ENCODE measurements at regions not wholly inside any gene's neighbourhood (a gene's known extent, or its start where the extent isn't known, plus 50 kb on each side); places are given as distances from the start of the nearest gene placed in this dataset.

DNA sequence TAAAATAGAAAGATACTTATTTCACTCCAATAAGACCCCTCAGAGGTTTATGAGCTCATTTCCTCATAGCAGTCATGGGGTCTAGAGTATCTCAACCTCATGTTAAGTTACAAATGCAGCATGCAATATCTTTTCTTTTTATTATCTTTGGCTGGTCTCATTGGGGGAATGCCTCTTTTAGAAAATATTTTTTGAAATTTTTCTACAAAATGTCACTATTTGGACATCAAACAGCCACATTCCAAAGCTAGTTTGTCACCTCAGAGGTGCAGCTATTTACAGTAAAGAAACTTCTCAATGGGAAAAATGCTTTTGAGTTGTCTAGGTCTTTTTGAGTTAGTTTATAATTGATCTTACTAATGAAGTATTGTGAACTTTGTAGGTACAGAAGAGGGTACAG, 370.7 kb upstream of the LRATD1 start:
- TF ChIP-seq, protein P1, sequence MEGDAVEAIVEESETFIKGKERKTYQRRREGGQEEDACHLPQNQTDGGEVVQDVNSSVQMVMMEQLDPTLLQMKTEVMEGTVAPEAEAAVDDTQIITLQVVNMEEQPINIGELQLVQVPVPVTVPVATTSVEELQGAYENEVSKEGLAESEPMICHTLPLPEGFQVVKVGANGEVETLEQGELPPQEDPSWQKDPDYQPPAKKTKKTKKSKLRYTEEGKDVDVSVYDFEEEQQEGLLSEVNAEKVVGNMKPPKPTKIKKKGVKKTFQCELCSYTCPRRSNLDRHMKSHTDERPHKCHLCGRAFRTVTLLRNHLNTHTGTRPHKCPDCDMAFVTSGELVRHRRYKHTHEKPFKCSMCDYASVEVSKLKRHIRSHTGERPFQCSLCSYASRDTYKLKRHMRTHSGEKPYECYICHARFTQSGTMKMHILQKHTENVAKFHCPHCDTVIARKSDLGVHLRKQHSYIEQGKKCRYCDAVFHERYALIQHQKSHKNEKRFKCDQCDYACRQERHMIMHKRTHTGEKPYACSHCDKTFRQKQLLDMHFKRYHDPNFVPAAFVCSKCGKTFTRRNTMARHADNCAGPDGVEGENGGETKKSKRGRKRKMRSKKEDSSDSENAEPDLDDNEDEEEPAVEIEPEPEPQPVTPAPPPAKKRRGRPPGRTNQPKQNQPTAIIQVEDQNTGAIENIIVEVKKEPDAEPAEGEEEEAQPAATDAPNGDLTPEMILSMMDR (IDR thresholded peaks at IDR 0.05) = no peak
- TF ChIP-seq POLR2A (IDR thresholded peaks at IDR 0.05) = no peak

Measured in testis (tissue), 2 donors.